ENCODE measurements at regions not wholly inside any gene's neighbourhood (a gene's known extent, or its start where the extent isn't known, plus 50 kb on each side); places are given as distances from the start of the nearest gene placed in this dataset.
A peak's percentile ranks its signal among the peaks of the same experiment; 100 is the strongest.
"Not testable (repeated sequence)": the region's sequence is repeated elsewhere in the genome, so short reads cannot be mapped to it uniquely, and the experiment has no call there.

- no peak overlapping the region for H3K4me3 ChIP-seq (ENCODE audit: low read depth, low read length)
- TF ChIP-seq CTCF (IDR thresholded peaks at IDR 0.05; ENCODE audit: low read depth, low read length): no peak
- in situ Hi-C loops (cut with HindIII; ENCODE audit: low sequenced_read_pairs): no loop called here
- no peak for DNase-seq (ENCODE audit: low read depth, low spot score)
These were observed 427.3 kb downstream of the BTG1 start for GRCh38 chr12:91718326-91718725.

DNA sequence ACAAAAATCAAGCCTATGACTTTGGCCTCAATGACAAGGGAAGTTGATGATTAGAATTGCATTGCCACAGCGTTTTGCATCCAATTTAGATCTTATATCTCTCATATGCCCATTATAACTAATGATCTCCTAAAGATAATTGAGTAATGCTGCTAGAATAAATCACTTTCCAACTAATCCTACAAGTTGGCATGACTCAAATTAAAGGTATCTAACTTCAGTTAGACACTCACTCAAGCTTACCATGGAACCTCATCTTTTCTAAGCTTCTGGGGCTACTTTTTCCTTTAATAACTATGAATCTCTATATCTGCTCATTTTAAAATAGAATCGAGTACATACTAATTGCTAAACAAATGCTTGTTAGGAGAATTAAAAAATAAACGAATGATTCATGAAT is 427.8 kb downstream of the BTG1 start:
- in situ Hi-C loops (cut with HindIII; ENCODE audit: low sequenced_read_pairs): no loop called here
- no peak for DNase-seq (ENCODE audit: low read depth, low spot score)
- H3K4me3 ChIP-seq (ENCODE audit: low read depth, low read length): no peak overlapping the region
- no peak for TF ChIP-seq CTCF (IDR thresholded peaks at IDR 0.05; ENCODE audit: low read depth, low read length)

- in situ Hi-C loops (cut with HindIII; ENCODE audit: low sequenced_read_pairs); H3K4me3 ChIP-seq (ENCODE audit: low read depth, low read length); DNase-seq (ENCODE audit: low read depth, low spot score): not testable (repeated sequence)
These were observed 433.7 kb downstream of the BTG1 start for GRCh38 chr12:91711925-91712324.

DNA sequence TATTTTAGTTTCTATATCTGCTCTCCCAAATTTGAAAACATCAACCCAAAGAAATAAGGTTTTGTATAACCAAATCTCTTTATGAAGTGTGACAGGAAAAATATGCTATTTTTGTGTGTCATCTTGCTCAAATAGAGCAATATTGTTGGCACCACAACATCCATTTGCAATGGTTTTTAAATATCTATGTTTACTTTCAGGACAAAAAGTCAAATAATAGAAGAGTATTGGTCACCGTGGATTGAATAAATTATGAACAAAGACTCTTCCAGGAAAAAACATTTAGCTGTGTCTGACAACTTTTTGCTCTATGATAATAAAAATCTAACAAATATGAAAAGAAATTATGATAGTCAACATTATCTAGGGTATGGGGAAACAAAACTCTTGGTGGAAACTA is 439.2 kb downstream of the BTG1 start:
- DNase-seq (ENCODE audit: low read depth, low spot score): no peak
- no peak for TF ChIP-seq CTCF (IDR thresholded peaks at IDR 0.05; ENCODE audit: low read depth, low read length)
- in situ Hi-C loops (cut with HindIII; ENCODE audit: low sequenced_read_pairs): no loop called here
- H3K4me3 ChIP-seq (ENCODE audit: low read depth, low read length): no peak overlapping the region

GRCh38 chr12:91704446-91704845 is 441.2 kb downstream of the BTG1 start:
- peak; percentile 34 for DNase-seq (ENCODE audit: low read depth, low spot score)
- in situ Hi-C loops (cut with HindIII; ENCODE audit: low sequenced_read_pairs): no loop called here
- TF ChIP-seq CTCF (IDR thresholded peaks at IDR 0.05; ENCODE audit: low read depth, low read length): no peak
- no peak overlapping the region for H3K4me3 ChIP-seq (ENCODE audit: low read depth, low read length)

- no peak for DNase-seq (ENCODE audit: low read depth, low spot score)
- in situ Hi-C loops (cut with HindIII; ENCODE audit: low sequenced_read_pairs): no loop called here
- H3K4me3 ChIP-seq (ENCODE audit: low read depth, low read length): no peak overlapping the region
- no peak for TF ChIP-seq CTCF (IDR thresholded peaks at IDR 0.05; ENCODE audit: low read depth, low read length)
These were observed 442.0 kb downstream of the BTG1 start for GRCh38 chr12:91703491-91704283.

GRCh38 chr12:91702843-91703425 is 442.7 kb downstream of the BTG1 start:
- H3K4me3 ChIP-seq (ENCODE audit: low read depth, low read length): no peak overlapping the region
- TF ChIP-seq CTCF (IDR thresholded peaks at IDR 0.05; ENCODE audit: low read depth, low read length): no peak
- in situ Hi-C loops (cut with HindIII; ENCODE audit: low sequenced_read_pairs): no loop called here
- no peak for DNase-seq (ENCODE audit: low read depth, low spot score)
